ENCODE measurements at regions not wholly inside any gene's neighbourhood (a gene's known extent, or its start where the extent isn't known, plus 50 kb on each side); places are given as distances from the start of the nearest gene placed in this dataset.

- TF ChIP-seq CTCF (IDR thresholded peaks at IDR 0.05): no peak
- TF ChIP-seq ZFX (IDR thresholded peaks at IDR 0.05; ENCODE audit: borderline replicate concordance): no peak
These were observed 244.6 kb upstream of the CCDC54 start for GRCh38 chr3:107132674-107133073.

Measured in 22Rv1 (cell line).